HCT116 (cell line): ENCODE measurements at regions not wholly inside any gene's neighbourhood (a gene's known extent, or its start where the extent isn't known, plus 50 kb on each side); places are given as distances from the start of the nearest gene placed in this dataset.

ENCODE experiments used
- ATAC-seq: fragments of 200-7000 bp; cut with Tn5 transposase; 2 replicates; pipeline ENCODE4 v1.9.1; 2020; ENCODE audit warnings: mild to moderate bottlenecking, moderate library complexity
- BruUV-seq: library from RNA; stranded (reverse); fragments of 400-500 nt; replicated peaks from 2 replicates; lab custom pipeline; 2021; lab: Mats Ljungman, UMichigan
- CTCF ChIA-PET: fragments of 300-600 bp; sonication (Branson Sonifier 250); formaldehyde crosslinking; loops from one replicate; lab custom pipeline; 2021; ENCODE audit warnings: antibody characterized with exemption; lab: Charles Lee
- POLR2A ChIA-PET: fragments of 300-600, 350-600 bp; sonication (Branson Sonifier 250); formaldehyde crosslinking; loops from one replicate; lab custom pipeline; 2021; ENCODE audit warnings: antibody characterized with exemption; lab: Charles Lee
- RAD21 ChIA-PET, 2 experiments: fragments of 300-600 bp; sonication (Branson Sonifier 250); formaldehyde crosslinking; loops; one replicate each; lab custom pipeline; 2023; ENCODE audit warnings: low total read pairs in 2 of 2; ENCODE audit not compliant: uncharacterized antibody in 2 of 2, unreplicated experiment in 2 of 2, low non-redundant PET in 1 of 2; lab: Charles Lee
- DNase-seq: peaks from one replicate; pipeline ENCODE4 v3.0.0-alpha.2; 2010; ENCODE audit warnings: low read depth, low spot score
- H2AFZ ChIP-seq: fragments of 200-600 bp; shearing (Covaris generic), sonication (generic); 2 replicates; pipeline ENCODE4 v1.6.1; 2017; ENCODE audit warnings: low read depth, mixed run types, mixed read lengths, antibody characterized with exemption, low read length; ENCODE audit not compliant: poor library complexity, severe bottlenecking
- H3K27ac ChIP-seq: 2 replicates; pipeline ENCODE4 v1.5.1; 2012; ENCODE audit warnings: low read depth, low read length
- H3K27me3 ChIP-seq: fragments of 200-600 bp; sonication (generic); 2 replicates; pipeline ENCODE4 v1.6.1; 2016; ENCODE audit warnings: mixed run types, low read length, mixed read lengths; ENCODE audit not compliant: insufficient read depth
- H3K36me3 ChIP-seq, 2 experiments: fragments of 200-500 bp in 1 of 2; fragments of 200-600 bp in 1 of 2; sonication (Bioruptor generic) in 1 of 2; sonication (generic) in 1 of 2; 2 replicates each; pipeline versions ENCODE4 v1.5.1 to v1.6.1; 2014 to 2016; ENCODE audit warnings: low read length in 2 of 2, inconsistent platforms in 1 of 2, mixed read lengths in 1 of 2, mixed run types in 1 of 2; ENCODE audit not compliant: insufficient read depth in 2 of 2, control insufficient read depth in 1 of 2
- H3K4me1 ChIP-seq, 2 experiments: fragments of 200-600 bp in 1 of 2; sonication (generic) in 1 of 2; 2 replicates each; pipeline versions ENCODE4 v1.5.1 to v1.6.1; 2012 to 2017; ENCODE audit warnings: low read length in 2 of 2, inconsistent platforms in 1 of 2, mild to moderate bottlenecking in 1 of 2, mixed read lengths in 1 of 2, mixed run types in 1 of 2, moderate library complexity in 1 of 2; ENCODE audit not compliant: insufficient read depth in 2 of 2, control insufficient read depth in 1 of 2
- H3K4me2 ChIP-seq: fragments of 200-600 bp; sonication (generic); 2 replicates; pipeline ENCODE4 v1.6.1; 2017; ENCODE audit warnings: mixed run types, low read length, mixed read lengths
- H3K4me3 ChIP-seq, 2 experiments: fragments of 200-600 bp in 1 of 2; sonication (generic) in 1 of 2; replicated peaks in 1 of 2; 2 replicates each; pipeline ENCODE4 v1.5.1; 2011 to 2016; ENCODE audit warnings: low read length in 2 of 2, control low read depth in 1 of 2, low read depth in 1 of 2, mild to moderate bottlenecking in 1 of 2, mixed read lengths in 1 of 2, mixed run types in 1 of 2
- H3K79me2 ChIP-seq: fragments of 200-600 bp; sonication (generic); 2 replicates; pipeline ENCODE4 v1.6.1; 2017; ENCODE audit warnings: mild to moderate bottlenecking, mixed run types, low read length, moderate library complexity, mixed read lengths; ENCODE audit not compliant: insufficient read depth
- H3K9ac ChIP-seq: fragments of 200-600 bp; sonication (generic); 2 replicates; pipeline ENCODE4 v1.6.1; 2016; ENCODE audit warnings: low read length, mixed read lengths
- H3K9me2 ChIP-seq: fragments of 200-600 bp; sonication (generic), shearing (Covaris generic); 2 replicates; pipeline ENCODE4 v1.6.1; 2017; ENCODE audit warnings: mixed run types, mild to moderate bottlenecking, moderate library complexity; ENCODE audit not compliant: insufficient read depth
- H3K9me3 ChIP-seq, 2 experiments: fragments of 200-500 bp in 1 of 2; fragments of 200-600 bp in 1 of 2; sonication (Bioruptor generic) in 1 of 2; sonication (generic) in 1 of 2; 2 replicates each; pipeline ENCODE4 v1.6.1; 2014 to 2017; ENCODE audit warnings: low read length in 2 of 2, mixed read lengths in 2 of 2, inconsistent platforms in 1 of 2, low read depth in 1 of 2, mild to moderate bottlenecking in 1 of 2, mixed run types in 1 of 2, moderate library complexity in 1 of 2; ENCODE audit not compliant: control insufficient read depth in 1 of 2, insufficient read depth in 1 of 2
- H4K20me1 ChIP-seq: fragments of 200-600 bp; sonication (generic), shearing (Covaris generic); 2 replicates; pipeline ENCODE4 v1.6.1; 2017; ENCODE audit warnings: mixed run types, mild to moderate bottlenecking, moderate library complexity; ENCODE audit not compliant: insufficient read depth
- EGR1 ChIP-seq: IDR thresholded peaks from 2 replicates; pipeline ENCODE4 v1.6.1; 2012; ENCODE audit warnings: low read depth
- EZH2 ChIP-seq: fragments of 200-600 bp; sonication (generic); IDR thresholded peaks from 2 replicates; pipeline ENCODE4 v1.6.1; 2017; ENCODE audit warnings: antibody characterized with exemption, mixed run types
- EZH2phosphoT487 ChIP-seq: fragments of 200-600 bp; IDR thresholded peaks from 2 replicates; pipeline ENCODE4 v1.6.1; 2018; ENCODE audit warnings: antibody characterized with exemption, borderline replicate concordance
- FOSL1 ChIP-seq: IDR thresholded peaks from 2 replicates; pipeline ENCODE4 v1.6.1; 2012; ENCODE audit warnings: low read depth
- JUND ChIP-seq: IDR thresholded peaks from 2 replicates; pipeline ENCODE4 v1.6.1; 2012
- POLR2A ChIP-seq: IDR thresholded peaks from 2 replicates; pipeline ENCODE4 v1.7.0; 2011; ENCODE audit warnings: borderline replicate concordance; ENCODE audit not compliant: insufficient read depth, insufficient read length; ENCODE audit errors: extremely low read depth
- POLR2AphosphoS5 ChIP-seq: IDR thresholded peaks from 2 replicates; pipeline ENCODE4 v1.6.1; 2011; ENCODE audit warnings: mild to moderate bottlenecking, low read depth, low read length, moderate library complexity
- RAD21 ChIP-seq: IDR thresholded peaks from 2 replicates; pipeline ENCODE4 v1.6.1; 2012; ENCODE audit warnings: low read depth, mild to moderate bottlenecking
- SIN3A ChIP-seq: IDR thresholded peaks from 2 replicates; pipeline ENCODE4 v1.6.1; 2012; ENCODE audit warnings: low read depth
- SP1 ChIP-seq: IDR thresholded peaks from 2 replicates; pipeline ENCODE4 v1.6.1; 2012; ENCODE audit warnings: low read depth
- SRF ChIP-seq: IDR thresholded peaks from 2 replicates; pipeline ENCODE4 v1.6.1; 2012; ENCODE audit warnings: low read depth
- TCF7L2 ChIP-seq: IDR thresholded peaks from 2 replicates; pipeline ENCODE4 v1.7.0; 2011; ENCODE audit warnings: borderline replicate concordance, inconsistent platforms; ENCODE audit not compliant: insufficient read depth, insufficient read length; ENCODE audit errors: extremely low read depth
- YY1 ChIP-seq: IDR thresholded peaks from 2 replicates; pipeline ENCODE4 v1.6.1; 2011; ENCODE audit warnings: low read length, low read depth, moderate library complexity, mild to moderate bottlenecking; ENCODE audit not compliant: insufficient replicate concordance; ENCODE audit errors: extremely low read depth
- ZFX ChIP-seq: fragments of 450-650 bp; IDR thresholded peaks from 2 replicates; pipeline ENCODE4 v1.6.1; 2017
- ZNF274 ChIP-seq: fragments of 200-500 bp; sonication (Bioruptor generic); IDR thresholded peaks from 2 replicates; pipeline ENCODE4 v1.6.1; 2014; ENCODE audit warnings: mild to moderate bottlenecking, low read depth, low read length, inconsistent platforms
- intact Hi-C: fragments of 100-400 bp; cut with micrococcal nuclease; formaldehyde crosslinking; loops from 2 replicates; pipeline ENCODE4 v1.10.0; 2022
- TF ChIP-seq, protein P1 (sequence below): IDR thresholded peaks from 2 replicates; pipeline ENCODE4 v1.6.1; 2012
- TF ChIP-seq, protein P2 (sequence below): IDR thresholded peaks from 2 replicates; pipeline ENCODE4 v1.6.1; 2012; ENCODE audit warnings: low read depth
- TF ChIP-seq, protein P3 (sequence below): IDR thresholded peaks from 2 replicates; pipeline ENCODE4 v1.6.1; 2012
- TF ChIP-seq, protein P4 (sequence below), 3 experiments: fragments of 200-600 bp in 1 of 3; sonication (generic) in 1 of 3; IDR thresholded peaks in 2 of 3; conservative IDR thresholded peaks in 1 of 3; 2 replicates each; pipeline ENCODE4 v1.5.1; 2012 to 2017; ENCODE audit warnings: low read depth in 2 of 3, low read length in 2 of 3, antibody characterized with exemption in 1 of 3, borderline replicate concordance in 1 of 3, control low read depth in 1 of 3, mild to moderate bottlenecking in 1 of 3, mixed read lengths in 1 of 3, mixed run types in 1 of 3, moderate library complexity in 1 of 3; ENCODE audit not compliant: insufficient read depth in 1 of 3
- TF ChIP-seq, protein P5 (sequence below): IDR thresholded peaks from 2 replicates; pipeline ENCODE4 v1.6.1; 2011; ENCODE audit warnings: mild to moderate bottlenecking, low read length, moderate library complexity; ENCODE audit not compliant: insufficient replicate concordance; ENCODE audit errors: extremely low read depth

DNA sequence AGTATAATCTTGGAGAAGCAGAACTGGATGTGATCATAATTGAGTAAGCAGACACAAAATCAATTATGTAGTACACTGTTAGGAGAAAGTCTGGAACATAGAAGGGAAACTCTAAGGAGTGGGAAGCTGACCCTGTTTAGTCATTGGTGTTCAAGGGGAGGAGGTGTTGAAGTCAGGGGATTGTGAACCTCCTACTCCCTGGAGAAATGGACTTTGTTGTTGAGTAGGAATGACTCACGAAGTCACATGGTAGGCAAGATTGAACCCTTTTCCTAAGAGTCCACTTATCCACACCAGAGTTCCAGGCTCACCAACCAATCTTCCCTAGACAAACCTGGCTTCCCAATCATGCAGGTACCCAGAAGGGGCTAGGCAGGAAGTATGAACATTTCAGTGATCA is 81.0 kb upstream of the BCL11A start:
- Histone ChIP-seq H3K36me3 (no peaks in the 10 kb centered on the region), H3K9ac (no peak overlapping the region), H4K20me1 (no peaks in the 10 kb centered on the region), H3K4me1 (no peaks in the 10 kb centered on the region), H3K9me2 (no peaks in the 10 kb centered on the region), H3K27ac (no peak overlapping the region)
- intact Hi-C loops: no loop called here
- no peak for ATAC-seq
- CTCF ChIA-PET: interaction anchor here (1.2 kb wide), 1 partner anchor 9 kb away, joined by 3 read pairs; no protein-coding TSS in a partner anchor
- TF ChIP-seq, protein P1, sequence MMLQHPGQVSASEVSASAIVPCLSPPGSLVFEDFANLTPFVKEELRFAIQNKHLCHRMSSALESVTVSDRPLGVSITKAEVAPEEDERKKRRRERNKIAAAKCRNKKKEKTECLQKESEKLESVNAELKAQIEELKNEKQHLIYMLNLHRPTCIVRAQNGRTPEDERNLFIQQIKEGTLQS: no peak
- no peak for TF ChIP-seq ZFX
- TF ChIP-seq JUND: no peak
- TF ChIP-seq SRF: no peak
- TF ChIP-seq, protein P2, sequence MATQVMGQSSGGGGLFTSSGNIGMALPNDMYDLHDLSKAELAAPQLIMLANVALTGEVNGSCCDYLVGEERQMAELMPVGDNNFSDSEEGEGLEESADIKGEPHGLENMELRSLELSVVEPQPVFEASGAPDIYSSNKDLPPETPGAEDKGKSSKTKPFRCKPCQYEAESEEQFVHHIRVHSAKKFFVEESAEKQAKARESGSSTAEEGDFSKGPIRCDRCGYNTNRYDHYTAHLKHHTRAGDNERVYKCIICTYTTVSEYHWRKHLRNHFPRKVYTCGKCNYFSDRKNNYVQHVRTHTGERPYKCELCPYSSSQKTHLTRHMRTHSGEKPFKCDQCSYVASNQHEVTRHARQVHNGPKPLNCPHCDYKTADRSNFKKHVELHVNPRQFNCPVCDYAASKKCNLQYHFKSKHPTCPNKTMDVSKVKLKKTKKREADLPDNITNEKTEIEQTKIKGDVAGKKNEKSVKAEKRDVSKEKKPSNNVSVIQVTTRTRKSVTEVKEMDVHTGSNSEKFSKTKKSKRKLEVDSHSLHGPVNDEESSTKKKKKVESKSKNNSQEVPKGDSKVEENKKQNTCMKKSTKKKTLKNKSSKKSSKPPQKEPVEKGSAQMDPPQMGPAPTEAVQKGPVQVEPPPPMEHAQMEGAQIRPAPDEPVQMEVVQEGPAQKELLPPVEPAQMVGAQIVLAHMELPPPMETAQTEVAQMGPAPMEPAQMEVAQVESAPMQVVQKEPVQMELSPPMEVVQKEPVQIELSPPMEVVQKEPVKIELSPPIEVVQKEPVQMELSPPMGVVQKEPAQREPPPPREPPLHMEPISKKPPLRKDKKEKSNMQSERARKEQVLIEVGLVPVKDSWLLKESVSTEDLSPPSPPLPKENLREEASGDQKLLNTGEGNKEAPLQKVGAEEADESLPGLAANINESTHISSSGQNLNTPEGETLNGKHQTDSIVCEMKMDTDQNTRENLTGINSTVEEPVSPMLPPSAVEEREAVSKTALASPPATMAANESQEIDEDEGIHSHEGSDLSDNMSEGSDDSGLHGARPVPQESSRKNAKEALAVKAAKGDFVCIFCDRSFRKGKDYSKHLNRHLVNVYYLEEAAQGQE: no peak
- TF ChIP-seq POLR2A: no peak
- TF ChIP-seq POLR2AphosphoS5: no peak
- TF ChIP-seq EZH2phosphoT487: no peak
- TF ChIP-seq SP1: no peak
- TF ChIP-seq TCF7L2: no peak
- no peak for TF ChIP-seq ZNF274
- no peak for TF ChIP-seq EZH2
- TF ChIP-seq, protein P3, sequence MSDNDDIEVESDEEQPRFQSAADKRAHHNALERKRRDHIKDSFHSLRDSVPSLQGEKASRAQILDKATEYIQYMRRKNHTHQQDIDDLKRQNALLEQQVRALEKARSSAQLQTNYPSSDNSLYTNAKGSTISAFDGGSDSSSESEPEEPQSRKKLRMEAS: no peak
- TF ChIP-seq RAD21: no peak
- no peak for TF ChIP-seq YY1
- TF ChIP-seq FOSL1: no peak
- TF ChIP-seq, protein P4, sequence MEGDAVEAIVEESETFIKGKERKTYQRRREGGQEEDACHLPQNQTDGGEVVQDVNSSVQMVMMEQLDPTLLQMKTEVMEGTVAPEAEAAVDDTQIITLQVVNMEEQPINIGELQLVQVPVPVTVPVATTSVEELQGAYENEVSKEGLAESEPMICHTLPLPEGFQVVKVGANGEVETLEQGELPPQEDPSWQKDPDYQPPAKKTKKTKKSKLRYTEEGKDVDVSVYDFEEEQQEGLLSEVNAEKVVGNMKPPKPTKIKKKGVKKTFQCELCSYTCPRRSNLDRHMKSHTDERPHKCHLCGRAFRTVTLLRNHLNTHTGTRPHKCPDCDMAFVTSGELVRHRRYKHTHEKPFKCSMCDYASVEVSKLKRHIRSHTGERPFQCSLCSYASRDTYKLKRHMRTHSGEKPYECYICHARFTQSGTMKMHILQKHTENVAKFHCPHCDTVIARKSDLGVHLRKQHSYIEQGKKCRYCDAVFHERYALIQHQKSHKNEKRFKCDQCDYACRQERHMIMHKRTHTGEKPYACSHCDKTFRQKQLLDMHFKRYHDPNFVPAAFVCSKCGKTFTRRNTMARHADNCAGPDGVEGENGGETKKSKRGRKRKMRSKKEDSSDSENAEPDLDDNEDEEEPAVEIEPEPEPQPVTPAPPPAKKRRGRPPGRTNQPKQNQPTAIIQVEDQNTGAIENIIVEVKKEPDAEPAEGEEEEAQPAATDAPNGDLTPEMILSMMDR (IDR thresholded peaks at IDR 0.05 in 2 of 3, conservative IDR thresholded peaks at IDR 0.05 in 1 of 3; ENCODE audit: borderline replicate concordance in 1 of 3, insufficient read depth in 1 of 3, low read depth in 2 of 3, low read length in 2 of 3): no peak
- TF ChIP-seq, protein P5, sequence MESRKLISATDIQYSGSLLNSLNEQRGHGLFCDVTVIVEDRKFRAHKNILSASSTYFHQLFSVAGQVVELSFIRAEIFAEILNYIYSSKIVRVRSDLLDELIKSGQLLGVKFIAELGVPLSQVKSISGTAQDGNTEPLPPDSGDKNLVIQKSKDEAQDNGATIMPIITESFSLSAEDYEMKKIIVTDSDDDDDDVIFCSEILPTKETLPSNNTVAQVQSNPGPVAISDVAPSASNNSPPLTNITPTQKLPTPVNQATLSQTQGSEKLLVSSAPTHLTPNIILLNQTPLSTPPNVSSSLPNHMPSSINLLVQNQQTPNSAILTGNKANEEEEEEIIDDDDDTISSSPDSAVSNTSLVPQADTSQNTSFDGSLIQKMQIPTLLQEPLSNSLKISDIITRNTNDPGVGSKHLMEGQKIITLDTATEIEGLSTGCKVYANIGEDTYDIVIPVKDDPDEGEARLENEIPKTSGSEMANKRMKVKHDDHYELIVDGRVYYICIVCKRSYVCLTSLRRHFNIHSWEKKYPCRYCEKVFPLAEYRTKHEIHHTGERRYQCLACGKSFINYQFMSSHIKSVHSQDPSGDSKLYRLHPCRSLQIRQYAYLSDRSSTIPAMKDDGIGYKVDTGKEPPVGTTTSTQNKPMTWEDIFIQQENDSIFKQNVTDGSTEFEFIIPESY: no peak
- no peak for TF ChIP-seq SIN3A
- no peak for TF ChIP-seq EGR1
- TF ChIP-seq, all 23 proteins: peak for 0
- no peak overlapping the region for H3K4me3 ChIP-seq
- H3K9me3 ChIP-seq: no peaks in the 10 kb centered on the region
- peaks cover 56% of the 10 kb centered on the region for H3K27me3 ChIP-seq
- no peaks in the 10 kb centered on the region for H3K79me2 ChIP-seq
- H2AFZ ChIP-seq: no peak overlapping the region
- DNase-seq: no peak
- RAD21 ChIA-PET: no interaction called here
- H3K4me2 ChIP-seq: no peak overlapping the region
- POLR2A ChIA-PET: no interaction called here
- BruUV-seq: no TSS peak
